Activated CD8-positive, alpha-beta T cell treated with anti-CD3 and anti-CD28 coated beads for 36 hours (primary cell): ENCODE measurements at regions not wholly inside any gene's neighbourhood (a gene's known extent, or its start where the extent isn't known, plus 50 kb on each side); places are given as distances from the start of the nearest gene placed in this dataset.
"Not testable (repeated sequence)": the region's sequence is repeated elsewhere in the genome, so short reads cannot be mapped to it uniquely, and the experiment has no call there.

Source experiments
- ATAC-seq: fragments of 200-7000 bp; cut with Tn5 transposase; one replicate; pipeline ENCODE4 v1.10.0; 2021; ENCODE audit warnings: mild to moderate bottlenecking, moderate library complexity
- CTCF ChIA-PET: fragments of 350-600 bp; sonication (Branson Sonifier 250); formaldehyde crosslinking; loops from one replicate; lab custom pipeline; 2021; ENCODE audit warnings: antibody characterized with exemption; lab: Charles Lee
- POLR2A ChIA-PET: fragments of 350-600 bp; sonication (Branson Sonifier 250); formaldehyde crosslinking; loops from one replicate; lab custom pipeline; 2021; ENCODE audit warnings: antibody characterized with exemption; lab: Charles Lee
- DNase-seq: peaks from one replicate; pipeline ENCODE4 v3.0.0-alpha.2; 2020
- H3K27ac Mint-ChIP-seq: one replicate; pipeline ENCODE4 v1.8.0; 2021; ENCODE audit warnings: mild to moderate bottlenecking, mixed read lengths
- H3K27me3 Mint-ChIP-seq: one replicate; pipeline ENCODE4 v1.8.0; 2021; ENCODE audit warnings: mixed read lengths
- H3K36me3 Mint-ChIP-seq: one replicate; pipeline ENCODE4 v1.8.0; 2021; ENCODE audit warnings: low read depth, mixed read lengths
- H3K4me1 Mint-ChIP-seq: one replicate; pipeline ENCODE4 v1.8.0; 2021; ENCODE audit warnings: low read depth, mixed read lengths
- H3K4me3 Mint-ChIP-seq: one replicate; pipeline ENCODE4 v1.8.0; 2021; ENCODE audit warnings: mild to moderate bottlenecking, moderate library complexity, mixed read lengths
- H3K9me3 Mint-ChIP-seq: one replicate; pipeline ENCODE4 v1.8.0; 2021; ENCODE audit warnings: mixed read lengths
- CTCF ChIP-seq: fragments of 200-600 bp; IDR thresholded peaks from one replicate; pipeline ENCODE4 v1.8.0; 2022; ENCODE audit warnings: antibody characterized with exemption, mild to moderate bottlenecking
- intact Hi-C: fragments of 100-400 bp; cut with micrococcal nuclease; formaldehyde crosslinking; loops from one replicate; pipeline ENCODE4 v1.10.0; 2022

GRCh38 chr11:15683528-15683927 lies 568.8 kb downstream of the INSC start:
- POLR2A ChIA-PET: no interaction called here

GRCh38 chr11:15685306-15685705 lies 570.6 kb downstream of the INSC start:
- H3K27me3 Mint-ChIP-seq: no peaks in the 10 kb centered on the region
- ChIA-PET CTCF (no interaction called here), POLR2A (no interaction called here)
- no peak overlapping the region for H3K4me3 Mint-ChIP-seq
- H3K36me3 Mint-ChIP-seq: no peaks in the 10 kb centered on the region
- no peak for ATAC-seq
- TF ChIP-seq CTCF: no peak
- intact Hi-C loops: no loop called here
- peaks cover 12% of the 10 kb centered on the region for H3K9me3 Mint-ChIP-seq
- H3K4me1 Mint-ChIP-seq: no peaks in the 10 kb centered on the region
- no peak for DNase-seq
- H3K27ac Mint-ChIP-seq: no peak overlapping the region

More at GRCh38 chr11:15683528-15683927, 568.8 kb downstream of the INSC start:
- peaks cover 2% of the 10 kb centered on the region for H3K27me3 Mint-ChIP-seq
- no peak for ATAC-seq
- H3K27ac Mint-ChIP-seq: no peak overlapping the region
- no peak for DNase-seq
- intact Hi-C loops: no loop called here
- H3K4me3 Mint-ChIP-seq: no peak overlapping the region
- H3K4me1 Mint-ChIP-seq: no peaks in the 10 kb centered on the region
- CTCF ChIA-PET: no interaction called here
- H3K36me3 Mint-ChIP-seq: no peaks in the 10 kb centered on the region
- TF ChIP-seq CTCF: no peak
- H3K9me3 Mint-ChIP-seq: peaks cover 14% of the 10 kb centered on the region

GRCh38 chr11:15686259-15686658 lies 571.5 kb downstream of the INSC start:
- DNase-seq, CTCF ChIA-PET, intact Hi-C loops, H3K27ac Mint-ChIP-seq, H3K27me3 Mint-ChIP-seq, H3K36me3 Mint-ChIP-seq, H3K4me1 Mint-ChIP-seq, H3K4me3 Mint-ChIP-seq, POLR2A ChIA-PET, ATAC-seq: not testable (repeated sequence)
- peaks cover 12% of the 10 kb centered on the region for H3K9me3 Mint-ChIP-seq

GRCh38 chr11:15687342-15687741 lies 572.6 kb downstream of the INSC start:
- ATAC-seq: no peak
- ChIA-PET CTCF (no interaction called here), POLR2A (no interaction called here)
- Mint-ChIP-seq H3K4me3 (no peak overlapping the region), H3K27ac (no peak overlapping the region), H3K27me3 (no peaks in the 10 kb centered on the region), H3K9me3 (peaks cover 12% of the 10 kb centered on the region), H3K4me1 (no peaks in the 10 kb centered on the region), H3K36me3 (no peaks in the 10 kb centered on the region)
- intact Hi-C loops: no loop called here
- DNase-seq: no peak
- TF ChIP-seq CTCF: no peak

GRCh38 chr11:15688351-15688792 lies 573.6 kb downstream of the INSC start:
- ATAC-seq (no peak), DNase-seq (no peak)
- CTCF ChIA-PET: no interaction called here
- POLR2A ChIA-PET: no interaction called here
- H3K27me3 Mint-ChIP-seq: peaks cover 1% of the 10 kb centered on the region
- no peak for TF ChIP-seq CTCF
- H3K27ac Mint-ChIP-seq: no peak overlapping the region
- intact Hi-C loops: no loop called here
- peaks cover 13% of the 10 kb centered on the region for H3K9me3 Mint-ChIP-seq
- H3K4me3 Mint-ChIP-seq: no peak overlapping the region
- H3K4me1 Mint-ChIP-seq: no peaks in the 10 kb centered on the region
- H3K36me3 Mint-ChIP-seq: no peaks in the 10 kb centered on the region

- H3K4me3 Mint-ChIP-seq: no peak overlapping the region
- ChIA-PET CTCF (no interaction called here), POLR2A (no interaction called here)
- no peak overlapping the region for H3K27ac Mint-ChIP-seq
- peaks cover 9% of the 10 kb centered on the region for H3K9me3 Mint-ChIP-seq
- no peaks in the 10 kb centered on the region for H3K36me3 Mint-ChIP-seq
- no peak for TF ChIP-seq CTCF
- H3K4me1 Mint-ChIP-seq: no peaks in the 10 kb centered on the region
- DNase-seq (no peak), ATAC-seq (no peak)
- peaks cover 1% of the 10 kb centered on the region for H3K27me3 Mint-ChIP-seq
- intact Hi-C loops: no loop called here
These were observed 575.6 kb downstream of the INSC start for GRCh38 chr11:15690320-15690719.
